ENCODE measurements at regions not wholly inside any gene's neighbourhood (a gene's known extent, or its start where the extent isn't known, plus 50 kb on each side); places are given as distances from the start of the nearest gene placed in this dataset.

- no peak overlapping the region for H2BK12ac ChIP-seq (ENCODE audit: low read depth, low read length)
- CTCF ChIA-PET (ENCODE audit: partially characterized antibody) = interaction anchor here (1.1 to 1.3 kb wide), 2 partner anchors 52 to 114 kb away, joined by 3 read pairs; no protein-coding TSS in a partner anchor
- no peak overlapping the region for H3K56ac ChIP-seq (replicated peaks; ENCODE audit: insufficient read length, low read depth, low read length)
- H3K4me2 ChIP-seq (ENCODE audit: insufficient read depth in 1 of 2, low read depth in 2 of 2, low read length in 2 of 2) = no peak overlapping the region
- H3K9me3 ChIP-seq (ENCODE audit: insufficient read depth in 2 of 2, low read depth in 1 of 2, low read length in 1 of 2) = no peaks in the 10 kb centered on the region
- H2BK15ac ChIP-seq (ENCODE audit: low read length) = no peak overlapping the region
- no peak overlapping the region for H4K8ac ChIP-seq (ENCODE audit: extremely low read depth, insufficient read depth, low read length)
- WGBS, 2 experiments (ENCODE audit: extremely low coverage in 1 of 2, insufficient coverage in 1 of 2, insufficient read length in 1 of 2, insufficient replicate concordance in 2 of 2, low coverage in 1 of 2, low lambda C conversion rate in 2 of 2, missing lambda C conversion rate in 1 of 2) = 84% methylated on average over 1 of the region's 1 CpG; no CpG with 5 or more reads in 1 of the 2 experiments
- no peak overlapping the region for H2BK20ac ChIP-seq (ENCODE audit: low read length)
- no peak overlapping the region for H3K27ac ChIP-seq (ENCODE audit: low read depth, low read length)
- no peaks in the 10 kb centered on the region for H3K27me3 ChIP-seq (replicated peaks in 1 of 4; ENCODE audit: control insufficient read depth in 3 of 4, extremely low read depth in 1 of 4, insufficient read depth in 3 of 4, low read length in 3 of 4)
- no peak overlapping the region for H4K5ac ChIP-seq (ENCODE audit: insufficient read length, low read depth, low read length)
- H3K4me1 ChIP-seq (replicated peaks in 1 of 4; ENCODE audit: control insufficient read depth in 3 of 4, insufficient read depth in 4 of 4, low read length in 3 of 4) = no peaks in the 10 kb centered on the region
- H3K14ac ChIP-seq (ENCODE audit: insufficient read length) = no peak overlapping the region
- no peak overlapping the region for H3K4ac ChIP-seq (replicated peaks; ENCODE audit: insufficient read length, low read depth, low read length)
- H3K36me3 ChIP-seq (ENCODE audit: control insufficient read depth in 2 of 4, insufficient read depth in 4 of 4, low read length in 3 of 4) = no peaks in the 10 kb centered on the region
- H4K20me1 ChIP-seq (replicated peaks in 1 of 2; ENCODE audit: control insufficient read depth in 1 of 2, insufficient read depth in 2 of 2, low read length in 2 of 2) = no peaks in the 10 kb centered on the region
- POLR2A ChIA-PET (ENCODE audit: partially characterized antibody) = no interaction called here
- FAIRE-seq (no peak), DNase-seq (ENCODE audit: low read depth in 1 of 2, low spot score in 2 of 2) (peak in 1 of 2 experiments; percentile 3)
- no peak overlapping the region for H2AFZ ChIP-seq (ENCODE audit: low read length)
- H3K18ac ChIP-seq (ENCODE audit: extremely low read depth, low read length) = no peak overlapping the region
- no peak overlapping the region for H4K91ac ChIP-seq (replicated peaks; ENCODE audit: insufficient read length, low read length)
- H2BK5ac ChIP-seq (ENCODE audit: low read depth, low read length) = no peak overlapping the region
- H3K9ac ChIP-seq (replicated peaks in 1 of 4; ENCODE audit: extremely low read depth in 1 of 4, low read depth in 3 of 4, low read length in 3 of 4) = no peak overlapping the region
- no peaks in the 10 kb centered on the region for H3K79me1 ChIP-seq (ENCODE audit: low read depth, low read length)
- H3K23me2 ChIP-seq (ENCODE audit: low read depth, low read length) = no peaks in the 10 kb centered on the region
- no peak overlapping the region for H3K4me3 ChIP-seq (ENCODE audit: extremely low read depth in 1 of 4, insufficient read depth in 2 of 4, low read depth in 3 of 4, low read length in 4 of 4)
- H3K23ac ChIP-seq (ENCODE audit: insufficient read length) = no peak overlapping the region
- no peak overlapping the region for H2AK5ac ChIP-seq (ENCODE audit: low read depth, low read length)
- no peak overlapping the region for H2BK120ac ChIP-seq (replicated peaks; ENCODE audit: low read depth, low read length)
- H3K79me2 ChIP-seq (ENCODE audit: control insufficient read depth in 1 of 2, insufficient read depth in 2 of 2, low read length in 2 of 2) = no peaks in the 10 kb centered on the region
- TF ChIP-seq SP2 (IDR thresholded peaks at IDR 0.05; ENCODE audit: low read length) = no peak
- no peak for TF ChIP-seq KDM1A (IDR thresholded peaks at IDR 0.05; ENCODE audit: borderline replicate concordance, low read length)
- TF ChIP-seq GABPA (IDR thresholded peaks at IDR 0.05; ENCODE audit: borderline replicate concordance, insufficient read depth, low read length) = no peak
- no peak for TF ChIP-seq NRF1 (IDR thresholded peaks at IDR 0.05; ENCODE audit: low read depth, low read length)
- no peak for TF ChIP-seq KDM4A (IDR thresholded peaks at IDR 0.05; ENCODE audit: low read depth, low read length, severe bottlenecking)
- TF ChIP-seq SP4 (IDR thresholded peaks at IDR 0.05; ENCODE audit: low read length) = no peak
- no peak for TF ChIP-seq CTBP2 (IDR thresholded peaks at IDR 0.05; ENCODE audit: borderline replicate concordance, insufficient read depth, insufficient read length, low read length)
- TF ChIP-seq CTCF (IDR thresholded peaks at IDR 0.05; ENCODE audit: control extremely low read depth in 1 of 3, insufficient read depth in 1 of 3, low read depth in 1 of 3, low read length in 3 of 3) = no peak
- no peak for TF ChIP-seq POLR2A (IDR thresholded peaks at IDR 0.05; ENCODE audit: control extremely low read depth in 1 of 2, low read depth in 2 of 2, low read length in 2 of 2)
- no peak for TF ChIP-seq TCF12 (IDR thresholded peaks at IDR 0.05; ENCODE audit: low read depth, low read length)
- TF ChIP-seq PHF8 (conservative IDR thresholded peaks at IDR 0.05; ENCODE audit: low read depth, low read length) = no peak
- TF ChIP-seq TAF1 (IDR thresholded peaks at IDR 0.05; ENCODE audit: low read depth, low read length) = no peak
Observed at GRCh38 chr20:39163993-39164392, 201.8 kb downstream of the DHX35 start.
